ENCODE measurements at regions not wholly inside any gene's neighbourhood (a gene's known extent, or its start where the extent isn't known, plus 50 kb on each side); places are given as distances from the start of the nearest gene placed in this dataset.

DNA sequence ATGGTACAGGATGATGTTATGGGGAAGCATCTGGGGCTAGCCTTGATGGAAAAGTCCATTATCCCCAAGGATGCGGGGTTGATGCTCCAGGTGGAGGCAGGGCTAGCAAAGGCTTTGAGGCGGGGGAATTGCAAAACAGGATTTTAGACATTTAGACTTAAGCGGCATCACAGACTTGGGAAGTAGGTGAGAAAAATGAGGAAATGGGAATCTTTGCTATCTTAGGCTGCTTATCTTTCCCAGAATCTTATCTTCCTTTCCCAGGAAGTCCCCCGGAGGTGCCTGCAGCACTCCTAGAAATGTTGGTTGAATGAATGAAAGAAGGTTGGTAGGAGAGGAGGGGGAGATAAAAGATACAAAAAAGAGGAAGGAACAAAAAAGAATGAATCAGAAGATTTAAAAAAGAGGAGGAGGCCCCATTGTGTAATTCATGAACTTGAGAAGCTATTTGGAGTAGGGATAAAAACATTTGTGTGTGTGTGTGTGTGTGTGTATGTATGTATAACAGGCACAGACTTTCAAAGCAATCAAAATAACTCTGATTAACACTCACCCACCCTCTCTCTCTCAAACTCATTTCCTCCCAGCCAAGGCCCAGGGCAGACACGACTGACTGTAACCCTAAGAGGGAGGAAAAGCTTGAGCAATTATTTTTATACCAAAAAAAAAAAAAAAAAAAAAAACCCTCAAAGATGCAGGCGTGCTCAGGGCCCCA lies 62.5 kb upstream of the TBX3 start:
- H4K20me1 ChIP-seq (ENCODE audit: control insufficient read depth, extremely low read depth, insufficient read depth, low read length): no peaks in the 10 kb centered on the region
- H3K79me2 ChIP-seq (ENCODE audit: control insufficient read depth, insufficient read depth, low read length): no peaks in the 10 kb centered on the region
- no peaks in the 10 kb centered on the region for H3K36me3 ChIP-seq (ENCODE audit: control insufficient read depth, insufficient read depth, low read length)
- TF ChIP-seq, protein P1, sequence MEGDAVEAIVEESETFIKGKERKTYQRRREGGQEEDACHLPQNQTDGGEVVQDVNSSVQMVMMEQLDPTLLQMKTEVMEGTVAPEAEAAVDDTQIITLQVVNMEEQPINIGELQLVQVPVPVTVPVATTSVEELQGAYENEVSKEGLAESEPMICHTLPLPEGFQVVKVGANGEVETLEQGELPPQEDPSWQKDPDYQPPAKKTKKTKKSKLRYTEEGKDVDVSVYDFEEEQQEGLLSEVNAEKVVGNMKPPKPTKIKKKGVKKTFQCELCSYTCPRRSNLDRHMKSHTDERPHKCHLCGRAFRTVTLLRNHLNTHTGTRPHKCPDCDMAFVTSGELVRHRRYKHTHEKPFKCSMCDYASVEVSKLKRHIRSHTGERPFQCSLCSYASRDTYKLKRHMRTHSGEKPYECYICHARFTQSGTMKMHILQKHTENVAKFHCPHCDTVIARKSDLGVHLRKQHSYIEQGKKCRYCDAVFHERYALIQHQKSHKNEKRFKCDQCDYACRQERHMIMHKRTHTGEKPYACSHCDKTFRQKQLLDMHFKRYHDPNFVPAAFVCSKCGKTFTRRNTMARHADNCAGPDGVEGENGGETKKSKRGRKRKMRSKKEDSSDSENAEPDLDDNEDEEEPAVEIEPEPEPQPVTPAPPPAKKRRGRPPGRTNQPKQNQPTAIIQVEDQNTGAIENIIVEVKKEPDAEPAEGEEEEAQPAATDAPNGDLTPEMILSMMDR (conservative IDR thresholded peaks at IDR 0.05 in 1 of 2, IDR thresholded peaks at IDR 0.05 in 1 of 2; ENCODE audit: low read depth in 1 of 2, low read length in 2 of 2): no peak
- no peak for TF ChIP-seq EZH2 (IDR thresholded peaks at IDR 0.05; ENCODE audit: low read length, missing control alignments)
- H3K9me3 ChIP-seq (ENCODE audit: control insufficient read depth, insufficient read depth, low read depth, low read length): no peaks in the 10 kb centered on the region
- peak overlapping the region; percentile 87 for H3K27ac ChIP-seq (ENCODE audit: insufficient read depth, low read length)
- H3K4me2 ChIP-seq (ENCODE audit: extremely low read depth, insufficient read depth, low read length): peak overlapping the region; percentile 73
- peak overlapping the region in 1 of 4 experiments; percentile 4 for H3K4me3 ChIP-seq (replicated peaks in 1 of 4; ENCODE audit: control extremely low read depth in 1 of 4, insufficient read depth in 1 of 4, low read depth in 3 of 4, low read length in 4 of 4)
- no peak overlapping the region for H2AFZ ChIP-seq (ENCODE audit: low read length)
- H3K9ac ChIP-seq (ENCODE audit: insufficient read depth, low read length): no peak overlapping the region
- peaks cover 16% of the 10 kb centered on the region for H3K4me1 ChIP-seq (ENCODE audit: control insufficient read depth, extremely low read depth, insufficient read depth, low read length)
- peak in 1 of 2 donors; percentile 90 for DNase-seq (ENCODE audit: low read depth in 2 of 2)
- no peaks in the 10 kb centered on the region for H3K27me3 ChIP-seq (ENCODE audit: control insufficient read depth, insufficient read depth, low read length)

DNA sequence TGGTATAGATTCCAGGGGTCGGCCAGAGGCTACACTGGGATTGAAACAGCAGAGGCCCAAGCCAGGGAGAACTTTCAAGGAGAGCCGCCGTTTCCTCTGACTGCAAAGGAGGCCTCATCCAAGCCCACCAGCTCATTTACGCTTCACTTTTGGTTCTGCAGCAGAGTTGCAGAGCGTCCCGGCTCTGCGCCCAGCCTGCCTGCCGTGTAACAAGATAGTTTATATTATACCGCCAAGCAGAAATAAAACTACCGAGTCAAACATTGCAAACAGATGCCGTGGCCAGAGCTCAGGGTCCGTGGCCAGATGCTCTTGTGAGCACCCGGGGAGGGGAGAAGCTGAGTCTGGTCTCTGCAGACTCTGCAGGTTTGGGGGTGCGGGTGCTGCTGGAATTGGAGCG lies 60.7 kb upstream of the TBX3 start:
- Histone ChIP-seq H3K9ac (ENCODE audit: insufficient read depth, low read length) (no peak overlapping the region), H3K27me3 (ENCODE audit: control insufficient read depth, insufficient read depth, low read length) (no peaks in the 10 kb centered on the region), H3K4me3 (replicated peaks in 1 of 4; ENCODE audit: control extremely low read depth in 1 of 4, insufficient read depth in 1 of 4, low read depth in 3 of 4, low read length in 4 of 4) (no peak overlapping the region), H3K4me1 (ENCODE audit: control insufficient read depth, extremely low read depth, insufficient read depth, low read length) (peaks cover 16% of the 10 kb centered on the region), H2AFZ (ENCODE audit: low read length) (no peak overlapping the region), H3K9me3 (ENCODE audit: control insufficient read depth, insufficient read depth, low read depth, low read length) (no peaks in the 10 kb centered on the region), H4K20me1 (ENCODE audit: control insufficient read depth, extremely low read depth, insufficient read depth, low read length) (no peaks in the 10 kb centered on the region), H3K79me2 (ENCODE audit: control insufficient read depth, insufficient read depth, low read length) (no peaks in the 10 kb centered on the region), H3K27ac (ENCODE audit: insufficient read depth, low read length) (peak overlapping the region; percentile 17), H3K36me3 (ENCODE audit: control insufficient read depth, insufficient read depth, low read length) (no peaks in the 10 kb centered on the region), H3K4me2 (ENCODE audit: extremely low read depth, insufficient read depth, low read length) (peak overlapping the region; percentile 28)
- DNase-seq (ENCODE audit: low read depth in 2 of 2): peak in 1 of 2 donors; percentile 93
- TF ChIP-seq, protein P1 (conservative IDR thresholded peaks at IDR 0.05 in 1 of 2, IDR thresholded peaks at IDR 0.05 in 1 of 2; ENCODE audit: low read depth in 1 of 2, low read length in 2 of 2): no peak
- no peak for TF ChIP-seq EZH2 (IDR thresholded peaks at IDR 0.05; ENCODE audit: low read length, missing control alignments)

DNA sequence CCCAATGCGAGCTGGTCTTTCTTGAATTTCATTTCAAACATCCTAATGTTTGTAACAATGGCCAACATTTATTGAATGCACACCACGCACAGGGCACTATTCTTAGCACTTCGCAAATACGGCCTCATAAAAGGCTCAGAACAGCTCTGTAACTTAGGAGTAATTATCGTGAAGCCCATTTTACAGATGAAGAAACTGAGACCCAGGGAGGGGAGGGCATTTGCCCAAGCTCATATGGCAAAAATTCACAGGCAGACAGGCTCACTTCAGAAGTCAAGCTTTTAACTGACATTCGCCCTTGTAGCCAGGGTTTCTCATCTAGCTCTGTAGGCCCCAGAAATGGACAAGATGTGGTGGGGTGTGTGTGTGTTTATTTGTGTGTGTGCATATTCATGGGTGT lies 60.3 kb upstream of the TBX3 start:
- H3K79me2 ChIP-seq (ENCODE audit: control insufficient read depth, insufficient read depth, low read length): no peaks in the 10 kb centered on the region
- peak overlapping the region; percentile 28 for H3K4me2 ChIP-seq (ENCODE audit: extremely low read depth, insufficient read depth, low read length)
- H3K9ac ChIP-seq (ENCODE audit: insufficient read depth, low read length): no peak overlapping the region
- H3K27ac ChIP-seq (ENCODE audit: insufficient read depth, low read length): peak overlapping the region; percentile 17
- no peaks in the 10 kb centered on the region for H3K36me3 ChIP-seq (ENCODE audit: control insufficient read depth, insufficient read depth, low read length)
- H3K4me1 ChIP-seq (ENCODE audit: control insufficient read depth, extremely low read depth, insufficient read depth, low read length): peaks cover 16% of the 10 kb centered on the region
- no peaks in the 10 kb centered on the region for H4K20me1 ChIP-seq (ENCODE audit: control insufficient read depth, extremely low read depth, insufficient read depth, low read length)
- TF ChIP-seq, protein P1 (conservative IDR thresholded peaks at IDR 0.05 in 1 of 2, IDR thresholded peaks at IDR 0.05 in 1 of 2; ENCODE audit: low read depth in 1 of 2, low read length in 2 of 2): no peak
- H3K4me3 ChIP-seq (replicated peaks in 1 of 4; ENCODE audit: control extremely low read depth in 1 of 4, insufficient read depth in 1 of 4, low read depth in 3 of 4, low read length in 4 of 4): no peak overlapping the region
- no peaks in the 10 kb centered on the region for H3K27me3 ChIP-seq (ENCODE audit: control insufficient read depth, insufficient read depth, low read length)
- no peak overlapping the region for H2AFZ ChIP-seq (ENCODE audit: low read length)
- H3K9me3 ChIP-seq (ENCODE audit: control insufficient read depth, insufficient read depth, low read depth, low read length): no peaks in the 10 kb centered on the region
- DNase-seq (ENCODE audit: low read depth in 2 of 2): no peak

Measured in fibroblast of lung (primary cell).